ENCODE measurements at regions not wholly inside any gene's neighbourhood (a gene's known extent, or its start where the extent isn't known, plus 50 kb on each side); places are given as distances from the start of the nearest gene placed in this dataset.

DNA sequence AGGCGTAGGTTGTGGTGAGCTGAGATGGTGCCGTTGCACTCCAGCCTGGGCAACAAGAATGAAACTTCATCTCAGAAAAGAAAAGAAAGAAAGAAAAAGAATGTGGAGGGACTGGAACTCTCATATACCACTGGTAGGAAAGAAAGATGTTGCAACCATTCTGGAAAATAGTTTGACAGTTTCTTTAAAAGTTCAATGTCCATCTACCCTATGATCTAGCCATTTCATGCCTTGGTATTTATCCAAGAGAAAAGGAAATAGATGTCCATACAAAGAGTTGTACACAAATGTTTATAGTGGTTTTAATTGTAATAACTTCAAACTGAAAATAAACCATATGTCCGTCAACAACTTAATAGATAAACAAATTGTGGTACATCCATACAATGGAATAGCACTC, 190.1 kb upstream of the ZNF217 start:
- TF ChIP-seq SUZ12 (IDR thresholded peaks at IDR 0.05) (no peak), CTBP1 (IDR thresholded peaks at IDR 0.05; ENCODE audit: borderline replicate concordance) (no peak), ZNF384 (IDR thresholded peaks at IDR 0.05) (no peak), HDGF (IDR thresholded peaks at IDR 0.05; ENCODE audit: borderline replicate concordance) (no peak), SP1 (IDR thresholded peaks at IDR 0.05) (no peak), FOXM1 (IDR thresholded peaks at IDR 0.05; ENCODE audit: borderline replicate concordance) (no peak), FOXK2 (IDR thresholded peaks at IDR 0.05) (no peak), BHLHE40 (IDR thresholded peaks at IDR 0.05; ENCODE audit: borderline replicate concordance) (no peak), ARNT (IDR thresholded peaks at IDR 0.05) (no peak), LEF1 (IDR thresholded peaks at IDR 0.05; ENCODE audit: borderline replicate concordance) (no peak), TARDBP (IDR thresholded peaks at IDR 0.05) (no peak), ELF4 (IDR thresholded peaks at IDR 0.05) (no peak)
- TF ChIP-seq, protein P1, sequence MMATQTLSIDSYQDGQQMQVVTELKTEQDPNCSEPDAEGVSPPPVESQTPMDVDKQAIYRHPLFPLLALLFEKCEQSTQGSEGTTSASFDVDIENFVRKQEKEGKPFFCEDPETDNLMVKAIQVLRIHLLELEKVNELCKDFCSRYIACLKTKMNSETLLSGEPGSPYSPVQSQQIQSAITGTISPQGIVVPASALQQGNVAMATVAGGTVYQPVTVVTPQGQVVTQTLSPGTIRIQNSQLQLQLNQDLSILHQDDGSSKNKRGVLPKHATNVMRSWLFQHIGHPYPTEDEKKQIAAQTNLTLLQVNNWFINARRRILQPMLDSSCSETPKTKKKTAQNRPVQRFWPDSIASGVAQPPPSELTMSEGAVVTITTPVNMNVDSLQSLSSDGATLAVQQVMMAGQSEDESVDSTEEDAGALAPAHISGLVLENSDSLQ (IDR thresholded peaks at IDR 0.05), result no peak
